ENCODE measurements at regions not wholly inside any gene's neighbourhood (a gene's known extent, or its start where the extent isn't known, plus 50 kb on each side); places are given as distances from the start of the nearest gene placed in this dataset.
"Not testable (repeated sequence)": the region's sequence is repeated elsewhere in the genome, so short reads cannot be mapped to it uniquely, and the experiment has no call there.

DNA sequence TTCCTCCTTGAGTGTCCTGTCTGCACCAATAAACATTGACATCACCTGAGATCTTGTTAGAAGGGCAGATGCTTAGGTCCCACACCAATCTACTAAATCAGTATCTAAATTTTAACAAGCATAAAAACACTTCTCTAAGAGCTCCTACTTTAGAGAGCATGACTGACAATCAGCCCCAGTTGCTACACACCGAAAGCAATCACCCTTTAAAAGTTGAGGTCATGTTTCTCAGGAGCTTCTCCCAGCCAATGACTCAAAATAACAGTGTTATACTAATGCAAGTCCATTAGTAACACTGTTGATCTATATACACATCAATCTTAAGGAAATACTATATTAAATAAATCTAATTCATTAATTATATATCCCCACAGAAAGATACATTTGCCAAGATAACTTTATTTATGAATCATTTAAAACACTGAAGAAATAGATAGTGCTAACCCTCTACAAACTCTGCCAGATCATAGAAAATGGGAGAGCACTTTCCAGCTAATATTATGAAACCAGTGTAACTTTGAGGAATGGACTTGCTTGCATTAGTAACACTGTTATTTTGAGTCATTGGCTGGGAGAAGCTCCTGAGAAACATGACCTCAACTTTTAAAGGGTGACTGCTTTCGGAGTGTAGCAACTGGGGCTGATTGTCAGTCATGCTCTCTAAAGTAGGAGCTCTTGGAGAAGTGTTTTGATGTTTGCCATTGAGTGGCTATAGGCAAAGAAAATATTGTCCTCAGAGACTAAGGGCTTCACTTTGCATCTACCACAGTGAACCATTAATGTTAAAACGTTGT, 109.8 kb upstream of the HDX start:
- intact Hi-C loops (cut with DNase I), result no loop called here
- DNase-seq, result no peak

DNA sequence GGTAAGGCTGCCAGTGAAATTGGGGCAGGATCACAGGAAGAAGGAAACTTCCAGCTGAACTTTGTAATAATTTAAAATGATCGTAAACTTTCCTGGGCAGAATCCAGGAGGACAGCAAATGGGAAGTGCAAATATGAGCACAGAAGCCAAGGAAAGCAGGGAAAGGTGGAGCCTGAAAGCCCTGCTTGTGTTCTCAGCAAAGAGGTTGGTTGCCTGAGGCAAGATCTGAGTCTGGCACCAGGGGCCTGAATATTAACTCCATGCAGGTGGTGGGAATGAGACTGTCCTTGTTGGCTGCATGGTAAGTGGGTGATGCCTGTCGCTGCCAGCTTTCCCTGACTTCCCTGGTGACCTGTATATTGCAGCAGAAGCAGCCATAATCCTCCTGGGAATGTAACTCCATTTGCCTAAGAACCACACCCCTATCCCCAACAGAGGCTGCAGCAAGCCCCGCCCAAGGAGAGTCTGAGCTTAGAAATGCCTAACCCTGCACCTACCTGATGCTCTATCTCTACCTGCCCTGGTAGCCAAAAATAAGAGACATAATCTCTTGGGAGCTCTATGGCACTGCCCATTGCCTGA, 132.0 kb upstream of the HDX start:
- DNase-seq, result no peak
- intact Hi-C loops (cut with DNase I), result no loop called here

GRCh38 chrX:84666086-84666485, 163.8 kb upstream of the HDX start:
- DNase-seq, result no peak
- intact Hi-C loops (cut with DNase I), result no loop called here

DNA sequence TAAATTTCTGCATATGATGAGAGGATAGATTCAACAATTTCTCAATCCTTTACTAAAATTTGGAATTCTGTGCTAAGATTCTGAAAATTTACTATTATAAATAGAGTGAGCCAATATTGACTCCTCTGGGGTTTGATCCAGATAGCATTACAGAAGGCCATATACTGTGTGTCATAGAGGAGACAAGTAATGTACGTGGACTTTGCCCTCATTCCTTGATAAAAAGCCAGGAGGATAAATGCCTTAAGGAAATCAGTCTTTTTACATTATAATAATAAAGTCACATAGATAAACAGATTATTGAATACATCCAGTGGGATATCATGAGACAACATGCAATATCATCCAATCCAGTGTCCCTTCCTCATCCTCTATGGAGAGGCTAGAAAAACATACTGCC, 188.0 kb upstream of the HDX start:
- intact Hi-C loops (cut with DNase I), result no loop called here
- DNase-seq, result no peak

DNA sequence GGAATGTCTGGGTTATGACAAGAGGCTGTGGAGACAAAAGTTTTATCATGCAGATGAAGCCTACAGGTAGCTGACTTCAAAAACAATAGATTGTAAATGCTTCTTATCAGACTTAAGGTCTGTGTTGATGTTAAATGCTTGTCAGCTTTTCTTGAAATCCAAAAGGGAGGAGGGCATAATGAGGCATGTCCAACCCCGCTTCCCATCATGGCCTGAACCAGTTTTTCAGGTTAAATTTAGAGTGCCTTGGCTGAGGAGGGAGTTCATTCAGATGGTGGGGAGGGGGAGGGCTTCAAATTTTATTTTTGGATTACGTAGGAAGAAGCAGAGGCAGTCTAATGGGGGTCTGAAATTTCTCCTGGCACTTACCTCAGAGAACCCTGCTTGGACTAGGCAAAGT, 207.7 kb upstream of the HDX start:
- DNase-seq, result no peak
- intact Hi-C loops (cut with DNase I), result no loop called here

GRCh38 chrX:84710611-84711010, 208.4 kb upstream of the HDX start:
- DNase-seq, result no peak

GRCh38 chrX:84712621-84713020, 210.4 kb upstream of the HDX start:
- intact Hi-C loops (cut with DNase I), result no loop called here
- DNase-seq, result no peak

More at GRCh38 chrX:84710611-84711010, 208.4 kb upstream of the HDX start:
- intact Hi-C loops (cut with DNase I), result no loop called here

DNA sequence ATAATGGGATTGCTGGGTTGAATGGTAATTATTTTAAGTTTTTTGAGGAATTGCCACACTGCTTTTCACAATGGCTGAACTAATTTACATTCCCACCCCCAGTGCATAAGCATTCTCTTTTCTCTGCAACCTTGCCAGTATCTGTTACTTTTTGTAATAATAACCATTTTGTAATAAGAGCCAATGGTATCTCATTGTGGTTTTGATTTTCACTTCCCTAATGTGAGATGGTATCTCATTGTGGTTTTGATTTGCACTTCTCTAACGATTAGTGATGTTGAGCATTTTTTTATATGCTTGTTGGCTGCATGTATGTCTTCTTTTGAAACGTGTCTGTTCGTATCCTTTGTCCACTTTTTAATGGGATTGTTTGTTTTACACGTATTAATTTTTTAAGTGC, 213.1 kb upstream of the HDX start:
- intact Hi-C loops (cut with DNase I), result no loop called here
- no peak for DNase-seq

DNA sequence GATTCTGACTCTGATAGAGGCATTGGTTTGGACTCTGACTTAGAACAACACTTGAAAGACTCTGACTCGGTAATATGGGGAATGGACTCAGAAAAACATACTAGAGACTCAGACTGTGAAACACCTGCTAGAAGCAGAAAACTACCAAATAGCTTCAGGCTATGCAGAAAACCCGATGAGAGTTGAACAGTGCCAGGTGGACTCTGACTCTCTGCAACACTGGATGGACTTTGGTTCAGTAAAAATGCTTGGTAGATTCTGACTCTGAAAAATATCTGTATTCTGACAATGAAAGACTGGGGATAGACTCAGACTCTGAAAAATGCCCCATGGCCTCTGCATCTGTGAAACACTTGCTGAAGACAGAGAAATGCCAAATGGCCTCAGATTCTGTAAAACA, 215.1 kb upstream of the HDX start:
- DNase-seq, result no peak
- intact Hi-C loops (cut with DNase I), result no loop called here

- intact Hi-C loops (cut with DNase I), result no loop called here
- no peak for DNase-seq
These were observed 219.2 kb upstream of the HDX start for GRCh38 chrX:84721416-84721815.

DNA sequence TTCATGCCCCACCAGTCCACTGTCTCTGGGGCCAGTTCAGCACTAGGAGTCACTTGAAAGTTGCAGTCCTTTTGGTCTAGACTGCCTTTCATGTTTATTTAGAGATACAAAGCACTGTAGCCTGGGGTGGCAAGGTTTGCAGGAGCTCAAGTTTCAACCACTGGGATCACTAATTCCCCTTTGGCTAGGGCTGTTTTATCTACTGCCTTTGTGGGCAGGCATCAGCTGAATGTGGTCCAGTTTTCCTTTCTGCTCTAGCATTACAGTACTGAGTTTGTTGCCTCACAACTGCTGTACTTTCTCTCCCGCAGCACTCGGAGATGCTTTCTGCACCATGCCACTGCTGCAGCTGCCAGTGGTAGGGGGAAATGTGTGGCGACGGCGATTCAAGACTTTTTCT, 222.3 kb upstream of the HDX start:
- intact Hi-C loops (cut with DNase I), result no loop called here
- no peak for DNase-seq

GRCh38 chrX:84729408-84729807, 227.2 kb upstream of the HDX start:
- DNase-seq, result no peak
- intact Hi-C loops (cut with DNase I), result no loop called here

GRCh38 chrX:84729809-84730208, 227.6 kb upstream of the HDX start:
- peak in 19 of 42 donors; percentile 1 to 53 (median 15) for DNase-seq
- intact Hi-C loops (cut with DNase I), result no loop called here

DNA sequence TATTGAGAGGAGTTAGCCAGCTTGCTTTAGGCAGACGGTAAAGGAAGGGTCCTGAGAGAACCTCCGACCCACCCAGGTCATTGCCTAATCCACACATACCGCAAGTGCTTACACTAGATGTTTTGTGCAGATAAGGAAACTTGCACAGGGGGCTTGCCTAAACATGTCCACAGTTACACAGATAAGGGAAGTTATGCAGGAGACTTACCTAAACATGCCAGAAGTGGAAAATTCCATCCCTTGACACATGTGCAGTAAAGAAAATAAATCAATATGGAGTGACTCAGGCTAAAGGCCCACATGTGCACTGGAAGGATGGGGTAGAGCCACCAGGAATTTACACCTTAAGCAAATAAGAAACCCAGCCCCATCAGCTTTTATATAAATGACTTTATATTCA, 232.8 kb upstream of the HDX start:
- intact Hi-C loops (cut with DNase I), result no loop called here
- no peak for DNase-seq

DNA sequence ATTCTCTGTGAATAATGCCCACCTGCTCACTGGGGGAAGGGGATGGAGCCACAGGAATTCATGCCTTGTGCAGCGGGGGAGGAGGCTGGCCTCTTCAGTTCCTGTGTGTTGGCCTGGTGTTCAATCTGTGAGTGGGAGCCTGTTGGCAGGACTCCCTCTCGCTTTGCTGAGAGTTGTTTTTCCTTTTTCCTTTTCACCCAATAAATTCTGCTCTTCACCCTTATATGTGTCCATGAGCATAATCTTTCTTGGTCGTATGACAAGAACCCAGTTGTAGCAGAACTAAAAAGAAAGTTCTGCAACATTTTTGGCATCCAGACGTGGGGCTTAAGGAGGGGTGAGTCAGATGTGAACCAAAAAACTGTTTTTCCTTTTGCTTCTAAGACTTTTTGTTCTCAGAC, 235.2 kb upstream of the HDX start:
- no peak for DNase-seq
- intact Hi-C loops (cut with DNase I), result no loop called here

- intact Hi-C loops (cut with DNase I), result no loop called here
- DNase-seq, result no peak
These were observed 245.3 kb upstream of the HDX start for GRCh38 chrX:84747516-84747915.

DNA sequence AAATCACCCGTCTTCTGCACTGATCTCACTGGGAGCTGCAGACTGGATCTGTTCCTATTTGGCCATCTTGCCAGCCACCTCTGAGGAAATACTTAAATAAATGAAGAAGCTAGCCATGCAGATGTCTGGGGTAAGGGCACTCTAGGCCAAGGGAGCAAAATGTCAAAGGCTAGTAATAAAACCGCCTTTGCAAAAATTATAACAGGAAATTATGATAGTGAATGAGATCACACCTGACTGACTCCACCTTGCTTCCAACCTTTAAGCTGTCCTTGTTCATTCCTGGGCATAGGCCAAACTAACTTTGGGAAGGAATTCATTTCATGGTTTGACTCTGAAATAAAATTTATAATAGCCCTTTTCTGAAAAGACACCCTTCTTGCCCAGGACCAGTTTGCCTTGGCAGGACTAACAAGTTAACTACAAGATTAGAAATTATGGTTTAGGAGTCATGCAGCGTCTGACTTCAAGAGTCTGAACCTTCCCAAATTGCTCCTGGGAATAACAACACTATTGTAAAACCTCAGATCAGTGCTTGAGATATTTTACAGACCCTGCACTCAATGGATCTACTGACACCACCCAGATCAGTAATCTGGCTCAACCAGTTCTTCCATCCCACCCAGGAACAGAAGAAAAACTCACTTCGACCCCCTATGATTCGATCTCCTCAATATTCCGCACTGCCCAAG, 246.9 kb upstream of the HDX start:
- no peak for DNase-seq
- intact Hi-C loops (cut with DNase I), result no loop called here

DNA sequence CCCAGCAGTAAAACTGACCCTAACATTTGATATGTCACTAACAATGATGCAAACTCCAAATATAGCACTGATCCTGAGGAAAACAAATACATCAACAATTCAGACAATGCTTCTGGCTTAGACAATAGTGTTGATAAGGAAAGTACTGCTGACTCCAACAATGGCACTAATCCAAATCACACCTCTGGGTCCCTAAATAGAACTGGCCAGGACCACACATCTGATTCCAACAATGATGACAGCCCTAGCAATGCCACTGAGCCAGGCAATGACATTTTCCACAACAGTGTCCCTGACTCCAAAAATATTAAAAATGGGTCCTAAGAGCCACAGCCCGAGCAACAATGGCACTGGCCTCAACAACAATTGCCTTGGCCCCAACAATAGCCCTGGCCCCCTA, 243.1 kb upstream of the APOOL start:
- intact Hi-C loops (cut with DNase I), result no loop called here
- DNase-seq, result no peak

DNA sequence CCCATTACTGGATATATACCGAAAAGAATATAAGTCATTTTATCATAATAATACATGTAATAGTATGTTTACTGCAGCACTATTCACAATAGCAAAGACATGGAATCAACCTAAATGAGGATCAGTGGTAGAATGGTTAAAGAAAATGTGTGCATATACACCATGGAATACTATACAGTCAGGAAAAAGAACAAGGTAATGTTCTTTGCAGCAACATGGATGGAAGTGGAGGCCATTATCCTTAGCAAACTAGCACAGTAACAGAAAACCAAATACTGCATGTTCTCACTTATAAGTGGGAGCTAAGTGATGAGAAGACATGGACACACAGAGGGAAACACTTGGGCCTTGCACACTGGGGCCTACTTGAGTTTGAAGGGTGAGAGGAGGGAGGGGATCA, 207.4 kb upstream of the APOOL start:
- intact Hi-C loops (cut with DNase I), result no loop called here
- no peak for DNase-seq

DNA sequence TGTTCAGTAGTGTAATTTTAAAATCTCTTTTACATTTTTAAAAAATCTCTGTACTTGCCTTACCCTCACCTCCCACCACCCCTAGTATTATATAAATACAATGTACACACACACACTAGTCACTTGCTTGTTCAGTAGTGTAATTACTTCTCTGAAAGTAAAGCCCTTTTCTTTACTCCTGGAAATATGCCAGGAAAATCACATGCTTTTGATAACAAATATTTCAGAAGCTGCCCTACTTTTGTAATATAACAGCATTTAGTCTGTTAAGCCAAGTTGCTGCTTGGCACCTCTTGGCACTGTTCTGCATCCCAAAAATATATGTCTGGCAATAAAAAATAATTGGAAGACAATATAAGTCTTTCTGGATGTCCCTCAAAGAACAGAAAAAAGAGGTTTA, 172.8 kb upstream of the APOOL start:
- no peak for DNase-seq
- intact Hi-C loops (cut with DNase I), result no loop called here

GRCh38 chrX:84846541-84846940, 157.1 kb upstream of the APOOL start:
- DNase-seq; intact Hi-C loops (cut with DNase I): not testable (repeated sequence)
